NCI-H146 treated with DMSO at 0.1 percent for 48 hours (cell line): ENCODE measurements at regions not wholly inside any gene's neighbourhood (a gene's known extent, or its start where the extent isn't known, plus 50 kb on each side); places are given as distances from the start of the nearest gene placed in this dataset.
"Not testable (repeated sequence)": the region's sequence is repeated elsewhere in the genome, so short reads cannot be mapped to it uniquely, and the experiment has no call there.

Experiments
- DNase-seq: peaks from one replicate; lab custom pipeline; 2025; ENCODE audit not compliant: unreplicated experiment; lab: John Stamatoyannopoulos, UW

DNA sequence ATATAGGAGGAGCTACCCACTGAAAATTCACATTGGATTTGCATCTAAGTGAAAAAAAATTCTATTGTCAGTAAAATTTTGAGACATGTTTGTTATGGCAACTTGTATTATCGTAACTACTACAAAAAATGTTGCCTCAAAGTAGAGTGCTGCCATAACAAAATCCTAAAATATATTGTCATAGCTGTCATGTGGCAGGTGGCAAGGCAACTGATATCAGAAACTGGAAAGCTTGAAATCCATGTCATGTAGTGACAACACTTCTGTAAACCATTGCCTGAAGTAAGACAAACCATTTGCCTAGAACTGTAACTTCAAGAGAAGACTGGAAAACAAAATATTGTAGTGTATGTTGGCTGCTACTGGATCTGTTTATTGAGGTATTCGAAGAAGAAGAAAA, 697.5 kb upstream of the CELF4 start:
- no peak for DNase-seq

DNA sequence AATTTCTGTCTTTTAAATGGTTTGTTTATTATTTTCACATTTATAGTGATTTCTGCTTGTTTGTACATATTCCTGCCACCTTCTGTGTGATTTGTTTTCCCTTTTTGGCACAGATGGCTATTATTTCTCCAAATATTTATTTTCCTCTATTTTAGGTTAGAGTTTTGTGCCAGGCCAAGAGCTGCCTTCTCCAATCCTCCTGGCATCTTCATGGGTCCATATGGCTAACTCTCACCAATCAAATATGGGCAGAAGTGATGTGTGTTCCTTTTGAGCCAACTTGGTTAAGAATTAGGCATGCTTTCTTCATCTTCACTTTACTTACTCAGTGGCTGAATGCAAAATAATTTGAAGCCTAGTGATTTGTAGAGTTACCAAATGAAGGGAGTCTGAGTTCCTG, 697.1 kb upstream of the CELF4 start:
- no peak for DNase-seq

- no peak for DNase-seq
Observed at GRCh38 chr18:38257661-38258060, 692.1 kb upstream of the CELF4 start.

GRCh38 chr18:38256366-38256765, 690.8 kb upstream of the CELF4 start:
- no peak for DNase-seq

- DNase-seq = no peak
Observed at GRCh38 chr18:38250971-38251370, 685.4 kb upstream of the CELF4 start.

- no peak for DNase-seq
Observed at GRCh38 chr18:38244480-38244879, 678.9 kb upstream of the CELF4 start.

DNA sequence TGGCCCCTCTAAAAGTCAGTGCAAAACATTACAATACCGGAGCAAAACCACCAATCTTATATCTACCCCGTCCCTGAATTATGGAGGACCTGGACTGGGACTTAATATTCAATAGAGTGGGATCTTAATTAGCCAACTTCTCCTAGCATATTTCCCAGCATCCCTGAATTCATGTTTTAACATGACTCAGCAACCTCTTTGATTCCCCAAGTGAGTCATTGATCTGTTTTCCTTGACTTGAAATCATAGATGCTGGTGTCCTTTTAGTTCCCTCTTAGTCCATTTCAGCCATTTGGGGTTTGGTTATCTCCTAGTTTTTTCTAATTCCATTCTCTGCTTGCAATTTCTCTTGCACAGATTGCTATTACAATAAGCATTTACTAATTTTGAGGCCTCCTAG, 677.7 kb upstream of the CELF4 start:
- no peak for DNase-seq

DNA sequence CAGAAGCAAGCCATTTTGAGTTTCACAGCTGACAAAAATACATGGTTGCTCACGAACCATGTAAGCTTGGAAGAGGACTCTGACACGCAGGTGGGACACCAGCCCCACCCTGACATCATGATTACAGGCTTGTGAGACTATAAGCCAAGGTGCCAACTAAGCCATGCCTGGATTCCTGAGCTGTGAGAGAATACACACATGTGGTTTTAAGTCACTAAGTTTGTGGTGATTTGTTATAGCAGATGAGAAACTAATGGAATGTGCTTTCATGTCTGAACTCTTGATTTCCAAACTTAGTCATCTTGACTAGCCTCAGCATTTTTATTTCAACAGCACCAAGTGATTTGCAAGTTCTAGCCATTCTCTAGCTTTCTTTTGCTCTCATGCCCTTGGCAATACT, 676.1 kb upstream of the CELF4 start:
- no peak for DNase-seq

DNA sequence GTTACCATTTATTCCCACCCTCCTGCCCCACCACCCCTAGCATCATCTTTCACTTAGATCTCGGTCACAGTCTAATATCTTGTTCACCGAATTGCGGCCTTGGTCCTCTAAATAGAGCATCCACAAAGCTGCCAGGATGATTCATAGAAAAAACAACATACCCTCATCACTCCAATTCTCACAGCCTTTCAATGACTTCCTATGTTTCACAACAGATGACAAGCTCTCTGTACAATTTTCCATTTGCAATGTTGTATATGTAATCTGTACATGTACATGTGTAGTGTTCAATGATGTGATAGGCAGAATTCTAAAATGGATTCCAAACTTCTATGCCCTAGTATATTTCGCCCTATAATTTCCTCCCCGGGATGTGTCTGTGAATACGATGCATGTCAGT, 675.6 kb upstream of the CELF4 start:
- DNase-seq = no peak

DNA sequence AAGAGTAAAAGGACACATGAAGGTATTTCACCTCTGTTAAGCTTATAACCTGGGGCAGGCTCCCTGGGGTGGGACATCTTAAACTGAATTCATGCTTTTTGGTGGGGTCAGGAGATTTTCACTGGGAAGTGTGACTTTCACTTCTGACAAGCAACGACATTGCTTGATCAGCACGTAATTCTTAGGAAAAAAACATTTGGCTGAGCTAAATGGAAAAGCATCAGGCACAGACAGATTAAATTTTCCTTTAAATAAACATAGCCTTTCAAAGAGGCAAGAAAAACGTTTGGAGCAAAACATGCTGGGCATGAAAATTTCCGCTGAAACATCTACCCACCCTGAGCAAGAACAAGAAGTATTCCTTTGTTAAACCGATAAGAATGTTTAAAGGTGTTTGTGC, 674.0 kb upstream of the CELF4 start:
- DNase-seq = no peak

DNA sequence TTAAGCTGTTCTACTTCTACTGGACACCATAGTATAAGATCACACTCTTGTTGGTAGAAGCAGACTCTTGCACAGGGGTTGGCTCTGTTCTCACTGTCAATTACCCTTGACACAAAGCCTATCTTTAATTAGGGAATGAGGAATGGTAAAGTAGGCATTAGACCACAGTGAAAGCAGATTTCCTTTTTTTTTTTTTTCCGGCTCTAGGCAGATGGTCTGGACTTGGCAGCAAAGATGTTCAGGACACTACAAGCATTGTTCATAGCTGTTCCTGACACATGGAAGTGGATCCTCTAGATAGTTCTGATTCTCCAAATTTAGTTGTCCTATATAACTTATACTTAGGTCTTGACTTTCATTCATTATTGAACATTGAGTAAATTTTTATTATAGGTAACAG, 672.2 kb upstream of the CELF4 start:
- DNase-seq = no peak

DNA sequence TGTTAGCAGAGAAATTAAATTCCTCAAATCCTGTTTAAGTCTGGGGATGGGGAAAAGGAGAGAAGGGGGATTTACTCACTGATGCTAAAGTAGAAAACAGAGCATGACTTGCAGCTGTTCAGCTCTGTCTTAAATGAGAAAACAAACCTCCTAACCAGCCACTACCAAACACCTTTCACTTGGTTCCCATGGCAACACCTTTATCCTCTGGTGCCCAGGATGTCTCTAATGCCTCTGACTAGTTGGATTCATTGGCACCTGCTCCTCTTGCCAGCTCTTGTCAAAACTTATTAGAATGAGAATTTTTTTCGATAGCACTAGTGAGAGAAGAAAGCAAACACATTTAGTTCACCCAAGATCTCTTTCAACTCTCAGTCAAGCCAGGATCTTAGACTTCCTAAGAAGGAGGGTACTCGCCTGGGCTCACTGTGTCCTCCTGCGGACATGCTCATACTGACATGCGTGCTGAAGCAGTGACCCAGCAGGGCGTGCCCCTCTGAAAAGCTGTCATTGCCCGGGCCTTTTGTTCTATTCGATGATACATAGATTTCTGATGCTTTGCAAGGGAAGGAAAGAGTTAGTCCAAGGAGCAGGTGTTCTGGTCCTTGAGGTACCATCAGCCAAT, 656.0 kb upstream of the CELF4 start:
- peak; percentile 74 for DNase-seq

- peak; percentile 91 for DNase-seq
Observed at GRCh38 chr18:38198956-38199355, 633.4 kb upstream of the CELF4 start.

DNA sequence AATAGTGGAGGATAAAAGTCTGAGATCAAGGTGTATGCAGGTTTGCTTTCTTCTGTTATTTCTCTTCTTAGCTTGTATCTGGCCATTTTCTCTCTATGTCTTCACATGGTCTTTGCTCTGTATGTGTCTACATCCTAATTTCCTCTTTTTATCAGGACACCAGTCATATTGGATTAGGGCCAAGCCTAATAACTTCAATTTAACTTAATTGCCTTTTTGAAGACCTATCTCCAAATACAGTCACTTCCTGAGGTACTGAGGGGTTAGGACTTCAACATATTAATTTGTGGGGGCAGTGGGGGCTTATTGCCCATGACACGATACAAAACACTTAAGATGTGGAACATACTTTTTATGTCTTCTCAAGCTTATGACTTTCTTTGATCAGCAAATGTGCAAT, 632.9 kb upstream of the CELF4 start:
- peak; percentile 91 for DNase-seq

DNA sequence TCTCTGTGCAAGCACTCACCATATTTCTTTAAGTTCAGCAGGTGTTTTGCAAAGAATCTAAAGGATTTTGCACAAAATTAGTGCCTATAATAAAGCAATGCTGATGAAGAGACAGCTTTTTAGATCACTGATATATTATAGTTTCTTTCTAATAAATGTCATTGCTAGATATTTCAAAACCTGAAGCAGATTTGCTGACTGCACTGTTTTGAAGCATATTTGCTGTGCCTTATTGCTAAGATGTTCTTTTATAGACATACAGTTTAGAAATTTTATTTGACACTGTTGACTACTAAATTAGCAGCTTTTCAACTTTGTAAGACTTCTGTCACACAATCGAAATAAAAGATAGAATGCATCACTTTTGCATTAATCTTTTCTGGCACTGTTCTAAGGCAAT, 620.9 kb upstream of the CELF4 start:
- DNase-seq = no peak

GRCh38 chr18:38174594-38174993, 609.0 kb upstream of the CELF4 start:
- DNase-seq = peak; percentile 58

GRCh38 chr18:38174173-38174572, 608.6 kb upstream of the CELF4 start:
- no peak for DNase-seq

- no peak for DNase-seq
Observed at GRCh38 chr18:38170845-38171244, 605.2 kb upstream of the CELF4 start.

DNA sequence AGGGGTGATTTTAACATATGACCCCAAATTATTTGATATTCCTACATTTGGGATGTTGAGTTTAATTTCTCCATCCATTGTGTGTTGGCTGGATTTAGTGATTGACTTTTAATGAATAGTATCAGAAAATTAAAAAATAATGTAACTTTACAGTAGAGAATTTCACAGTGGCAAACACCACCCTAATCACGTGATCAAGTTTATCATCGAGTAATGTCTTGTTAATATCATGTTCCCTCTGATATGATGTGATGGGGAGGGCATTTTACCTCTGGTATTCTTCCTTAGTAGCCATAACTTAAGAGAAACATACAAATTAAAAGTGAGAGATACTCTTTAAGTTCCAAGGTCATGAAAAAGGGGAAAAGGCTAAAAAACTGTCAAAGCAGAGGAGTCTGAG, 602.0 kb upstream of the CELF4 start:
- DNase-seq = no peak

DNA sequence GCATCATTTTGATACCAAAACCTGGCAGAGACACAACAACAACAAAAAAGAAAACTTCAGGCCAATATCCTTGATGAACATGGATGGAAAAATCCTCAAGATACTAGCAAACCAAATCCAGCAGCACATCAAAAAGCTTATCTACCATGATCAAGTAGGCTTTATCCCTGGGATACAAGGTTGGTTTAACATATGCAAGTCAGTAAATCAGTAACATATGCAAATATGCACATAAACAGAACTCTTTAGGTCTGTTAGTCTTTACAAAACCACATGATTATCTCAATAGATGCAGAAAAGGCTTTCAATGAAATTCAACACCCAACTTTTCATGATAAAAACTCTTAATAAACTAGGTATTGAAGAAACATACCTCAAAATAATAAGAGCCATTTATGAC, 587.5 kb upstream of the CELF4 start:
- DNase-seq = not testable (repeated sequence)

DNA sequence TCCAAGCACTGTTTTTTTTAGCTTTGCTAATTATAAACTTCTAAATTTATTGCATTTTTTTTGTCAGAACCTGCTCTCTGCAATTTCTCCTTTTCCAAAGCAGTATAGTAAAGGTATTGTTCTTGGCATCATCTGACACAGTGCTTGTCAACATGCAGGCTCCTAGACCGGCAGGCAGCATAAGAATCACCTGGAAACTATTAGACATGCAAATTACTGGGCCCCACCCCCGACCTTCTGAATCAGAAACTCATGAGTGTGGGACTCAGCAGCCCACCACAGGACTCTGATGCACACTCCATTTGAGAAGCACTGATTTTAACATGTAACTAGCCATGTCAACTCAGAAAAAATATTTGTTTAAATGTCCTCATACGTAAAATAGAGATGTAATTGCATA, 551.1 kb upstream of the CELF4 start:
- DNase-seq = no peak

GRCh38 chr18:38115201-38115600, 549.6 kb upstream of the CELF4 start:
- DNase-seq = no peak

- DNase-seq = no peak
Observed at GRCh38 chr18:38087538-38087937, 521.9 kb upstream of the CELF4 start.

GRCh38 chr18:38081516-38081915, 515.9 kb upstream of the CELF4 start:
- DNase-seq = no peak
